HG02840 (cell line): ENCODE measurements at regions not wholly inside any gene's neighbourhood (a gene's known extent, or its start where the extent isn't known, plus 50 kb on each side); places are given as distances from the start of the nearest gene placed in this dataset.
"Not testable (repeated sequence)": the region's sequence is repeated elsewhere in the genome, so short reads cannot be mapped to it uniquely, and the experiment has no call there.

Source experiments
- ATAC-seq: cut with Tn5 transposase; IDR thresholded peaks from one replicate; pipeline ENCODE4 v1.9.1; 2021; ENCODE audit warnings: mild to moderate bottlenecking, moderate library complexity, moderate number of reproducible peaks; ENCODE audit not compliant: unreplicated experiment, low FRiP score

DNA sequence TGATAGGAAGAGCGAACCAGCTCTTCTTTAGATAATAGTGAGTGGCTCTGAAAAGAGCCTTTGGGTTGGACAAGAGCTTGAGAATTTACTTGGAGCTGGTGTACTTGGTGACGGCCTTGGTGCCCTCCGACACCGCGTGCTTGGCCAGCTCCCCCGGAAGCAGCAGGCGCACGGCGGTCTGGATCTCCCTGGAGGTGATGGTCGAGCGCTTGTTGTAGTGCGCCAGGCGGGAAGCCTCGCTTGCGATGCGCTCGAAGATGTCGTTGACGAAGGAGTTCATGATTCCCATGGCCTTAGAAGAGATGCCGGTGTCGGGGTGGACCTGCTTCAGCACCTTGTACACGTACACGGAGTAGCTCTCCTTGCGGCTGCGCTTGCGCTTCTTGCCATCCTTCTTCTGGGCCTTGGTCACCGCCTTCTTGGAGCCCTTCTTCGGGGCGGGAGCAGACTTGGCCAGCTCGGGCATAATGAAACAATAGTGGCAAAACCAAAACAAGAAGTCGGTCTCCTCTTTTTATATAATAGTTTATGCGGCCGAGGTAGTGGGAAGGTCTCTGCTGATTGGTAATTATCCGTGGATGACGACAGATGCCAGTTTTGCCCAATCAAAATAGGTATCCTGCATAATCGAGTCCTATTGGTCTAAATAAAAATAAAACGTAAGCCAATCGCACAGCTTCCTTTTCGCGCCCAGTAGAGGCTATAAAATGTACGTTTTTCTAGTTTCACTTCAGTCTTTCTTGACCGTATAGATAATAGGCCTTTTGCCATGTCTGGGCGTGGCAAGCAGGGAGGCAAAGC is 104.6 kb downstream of the OR2B2 start:
- peak; percentile 72 for ATAC-seq

DNA sequence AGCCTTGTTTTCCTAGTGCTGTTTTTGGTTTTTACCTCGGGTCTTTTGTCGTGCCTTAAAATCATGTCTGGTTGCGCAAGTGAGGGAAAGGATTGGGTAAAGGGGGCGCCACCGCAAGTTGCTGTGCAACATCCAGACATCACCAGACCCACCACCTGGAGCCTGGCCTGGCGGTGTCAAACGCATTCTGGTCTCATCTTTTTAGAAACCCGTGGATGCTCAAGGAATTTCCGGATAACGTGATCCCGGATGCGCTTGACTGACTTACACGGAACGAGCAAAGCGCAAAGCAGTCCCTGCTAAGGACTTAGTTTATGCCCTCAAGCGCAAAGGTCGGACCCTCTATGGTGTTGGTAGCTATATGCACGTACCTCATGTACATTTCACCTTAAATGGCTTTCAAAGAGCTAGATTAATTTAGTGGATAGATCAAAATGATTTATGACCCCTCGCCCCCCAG is 105.2 kb downstream of the OR2B2 start:
- ATAC-seq = no peak

DNA sequence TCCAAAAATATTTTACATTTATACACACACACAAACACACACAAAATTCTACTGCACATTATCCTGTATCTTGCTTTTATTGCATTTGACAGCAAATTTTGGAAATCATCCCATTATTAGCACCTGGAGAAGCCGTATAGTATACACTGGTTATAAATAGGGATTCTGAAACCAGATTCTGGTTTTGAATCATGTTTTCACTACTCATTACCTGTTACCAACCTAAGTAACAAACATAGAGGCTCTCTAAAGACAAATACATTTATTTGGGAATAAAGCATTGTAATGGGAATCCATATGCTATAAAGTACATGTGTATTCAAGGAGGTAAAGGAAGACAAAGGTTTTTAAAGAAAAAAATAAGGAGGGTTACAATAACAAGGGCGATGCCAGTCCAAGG is 106.8 kb downstream of the OR2B2 start:
- ATAC-seq = no peak

DNA sequence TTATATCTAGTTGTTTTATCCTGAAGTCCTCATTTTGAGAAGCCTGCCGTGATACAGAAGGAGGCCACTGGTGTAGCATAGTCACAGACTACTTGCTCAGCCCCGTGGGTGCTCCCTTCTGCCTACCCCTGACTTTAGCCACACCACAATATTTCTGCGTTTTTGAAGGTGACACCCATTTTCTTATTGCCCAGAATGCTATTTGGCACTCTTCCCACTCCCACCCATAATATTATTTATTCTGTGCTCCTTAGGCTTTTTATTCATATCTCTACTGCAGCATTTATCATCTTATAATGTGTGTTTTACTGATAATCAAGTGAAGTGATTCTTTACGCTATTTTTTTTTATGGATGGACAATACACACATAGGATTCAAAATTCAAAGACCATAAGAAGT is 107.3 kb downstream of the OR2B2 start:
- no peak for ATAC-seq

DNA sequence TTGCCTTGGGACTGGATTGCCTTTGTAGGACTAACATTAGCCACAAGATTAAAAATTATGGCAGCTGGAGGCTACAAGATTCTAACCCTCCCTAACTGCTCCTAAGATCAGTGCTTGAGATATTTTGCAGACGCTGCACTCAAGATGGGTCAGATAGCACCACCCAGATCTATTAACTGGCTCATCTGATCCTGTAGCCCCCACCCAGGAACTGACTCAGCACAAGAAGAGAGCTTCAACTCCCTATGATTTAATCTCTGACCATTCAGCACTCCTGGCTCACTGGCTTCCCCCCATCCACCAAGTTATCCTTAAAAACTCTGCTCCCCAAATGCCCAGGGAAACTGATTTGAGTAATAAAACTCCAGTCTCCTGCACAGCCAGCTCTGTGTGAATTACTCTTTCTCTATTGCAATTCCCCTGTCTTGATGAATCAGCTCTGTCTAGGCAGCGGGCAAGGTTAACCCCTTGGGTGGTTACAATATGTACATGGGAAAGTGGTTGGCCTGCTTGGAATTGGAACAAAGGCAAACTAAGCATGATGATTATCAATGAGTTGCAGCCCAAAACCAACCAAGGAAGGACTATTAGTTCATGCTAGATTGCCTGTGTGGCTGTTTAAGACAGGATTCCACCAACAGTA is 111.3 kb downstream of the OR2B2 start:
- ATAC-seq = no peak

DNA sequence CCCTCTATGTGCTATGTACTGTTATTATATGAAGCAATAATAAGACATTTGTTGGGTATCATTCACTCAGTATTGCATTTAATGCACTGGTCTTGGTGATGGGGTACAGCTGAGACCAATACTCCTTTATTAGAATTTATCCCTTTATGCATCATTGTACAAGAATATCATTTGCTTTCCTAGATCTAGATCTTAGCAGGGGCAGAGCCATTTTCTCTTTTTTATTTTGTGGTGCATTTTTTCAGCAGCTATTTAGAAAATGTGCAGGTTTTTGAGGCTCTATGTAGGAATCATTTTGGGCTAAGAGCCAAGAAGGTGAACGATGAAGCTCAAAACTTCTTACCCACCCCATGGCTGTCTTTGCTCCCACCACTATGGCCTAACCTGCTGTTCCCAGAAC is 114.2 kb downstream of the OR2B2 start:
- no peak for ATAC-seq

DNA sequence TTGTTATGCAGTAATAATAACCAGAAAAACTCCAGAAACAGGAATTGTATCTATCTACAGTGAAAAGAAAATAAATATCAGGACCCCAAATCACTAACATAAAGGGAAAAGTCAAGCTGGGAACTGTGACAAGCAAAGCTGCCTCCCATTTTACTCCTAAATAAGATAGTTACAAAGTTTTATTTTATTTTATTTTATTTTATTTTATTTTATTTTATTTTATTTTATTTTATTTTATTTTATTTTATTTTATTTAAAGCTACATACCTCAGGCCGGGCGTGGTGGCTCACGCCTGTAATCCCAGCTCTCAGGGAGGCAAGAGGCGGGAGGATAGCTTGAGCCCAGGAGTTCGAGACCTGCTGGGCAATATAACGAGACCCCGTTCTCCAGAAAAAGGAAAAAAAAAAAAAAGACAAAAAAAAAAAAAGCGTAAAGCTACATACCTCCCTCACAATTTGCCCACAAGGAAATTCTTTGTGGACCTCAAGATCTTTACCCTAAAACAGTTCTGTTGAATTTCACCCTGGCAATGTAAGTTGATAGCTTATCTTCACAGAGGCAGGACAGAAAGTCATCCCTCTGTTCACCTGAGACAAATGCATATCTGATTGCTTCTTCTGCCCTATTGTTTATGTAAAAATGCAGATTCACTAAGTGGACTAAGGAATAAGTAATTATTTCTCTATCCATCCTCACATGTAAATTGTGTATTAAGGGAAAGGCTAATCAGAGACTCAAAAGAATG is 115.3 kb downstream of the OR2B2 start:
- ATAC-seq = not testable (repeated sequence)

DNA sequence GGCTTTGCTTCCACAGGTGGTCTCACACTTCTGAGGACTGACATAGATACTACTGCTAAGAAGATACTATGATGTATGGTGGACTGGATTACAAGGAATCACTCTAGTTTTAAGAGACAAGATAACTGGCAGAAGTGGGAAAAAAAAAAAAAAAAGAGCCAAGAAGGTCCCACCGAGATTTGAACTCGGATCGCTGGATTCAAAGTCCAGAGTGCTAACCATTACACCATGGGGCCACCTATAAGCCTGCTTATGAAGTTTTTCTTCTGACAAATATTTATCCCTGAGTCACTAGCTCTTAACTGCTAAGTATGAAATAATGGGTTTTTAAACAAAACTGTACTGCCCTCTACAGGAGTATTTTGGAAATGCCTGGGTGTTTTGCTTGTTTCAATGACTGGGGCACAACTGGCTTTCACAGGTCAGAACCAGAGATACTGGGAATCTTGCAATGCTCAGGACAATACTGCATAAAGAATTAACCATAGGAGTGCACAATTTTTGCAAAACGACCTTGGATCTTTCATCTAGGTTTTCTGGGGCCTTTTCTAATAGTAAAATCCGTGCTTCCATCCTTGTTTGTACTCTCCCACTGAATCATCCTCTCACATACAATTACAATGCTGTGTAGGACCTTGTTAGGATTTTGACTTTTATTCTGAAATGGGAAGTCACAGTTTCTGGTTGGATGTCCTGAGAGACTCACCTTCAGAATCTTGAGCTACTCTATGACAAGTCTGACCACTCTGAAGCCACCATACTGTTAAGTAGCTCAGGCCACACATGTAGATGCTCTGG is 116.3 kb downstream of the OR2B2 start:
- no peak for ATAC-seq

DNA sequence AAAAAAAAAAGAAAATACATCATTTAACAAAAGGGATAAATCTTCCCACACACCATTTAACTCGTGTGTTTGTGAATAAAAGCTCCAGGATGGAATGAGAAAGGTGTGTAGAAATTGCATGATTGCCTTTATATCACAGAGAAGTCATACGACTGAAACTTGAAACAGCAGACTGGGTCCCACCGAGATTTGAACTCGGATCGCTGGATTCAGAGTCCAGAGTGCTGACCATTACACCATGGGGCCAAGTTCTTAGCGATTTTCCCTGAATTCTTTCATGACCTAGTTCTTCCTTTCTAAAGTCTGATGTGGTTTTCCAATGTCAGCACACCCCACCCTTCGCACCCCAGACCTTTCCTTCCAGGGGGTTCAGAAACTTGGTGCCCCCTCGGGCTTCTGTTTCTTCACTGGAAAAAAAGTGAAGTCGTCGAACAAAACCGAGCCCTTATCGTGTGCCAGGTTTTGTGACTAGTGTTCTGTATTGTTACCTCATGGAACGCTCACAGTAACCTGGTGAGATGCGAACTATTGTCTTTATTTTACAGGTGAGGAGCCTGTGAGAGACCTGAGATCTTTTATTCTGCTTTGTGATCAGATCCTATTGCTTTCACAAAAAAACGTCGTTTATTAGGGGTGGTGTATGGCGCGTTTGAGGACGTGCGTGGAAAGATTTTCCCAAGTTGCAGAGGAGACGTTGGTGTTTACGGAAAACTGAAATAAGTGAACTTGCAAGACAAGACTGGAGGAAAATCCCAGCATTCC is 120.8 kb downstream of the OR2B2 start:
- ATAC-seq = no peak

DNA sequence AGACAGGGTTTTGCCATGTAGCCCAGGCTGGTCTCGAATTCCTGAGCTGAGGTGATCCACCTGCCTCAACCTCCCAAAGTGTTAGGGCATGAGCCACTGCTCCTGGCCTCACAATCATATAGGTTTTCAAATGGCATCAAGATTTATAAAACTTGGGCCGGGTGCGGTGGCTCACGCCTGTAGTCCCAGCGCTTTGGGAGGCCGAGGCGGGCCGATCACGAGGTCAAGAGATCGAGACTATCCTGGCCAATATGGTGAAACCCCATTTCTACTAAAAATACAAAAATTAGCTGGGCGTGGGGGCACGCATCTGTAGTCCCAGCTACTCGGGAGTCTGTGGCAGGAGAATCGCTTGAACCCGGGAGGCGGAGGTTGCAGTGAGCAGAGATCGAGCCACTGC is 123.8 kb downstream of the OR2B2 start:
- not testable (repeated sequence) for ATAC-seq

DNA sequence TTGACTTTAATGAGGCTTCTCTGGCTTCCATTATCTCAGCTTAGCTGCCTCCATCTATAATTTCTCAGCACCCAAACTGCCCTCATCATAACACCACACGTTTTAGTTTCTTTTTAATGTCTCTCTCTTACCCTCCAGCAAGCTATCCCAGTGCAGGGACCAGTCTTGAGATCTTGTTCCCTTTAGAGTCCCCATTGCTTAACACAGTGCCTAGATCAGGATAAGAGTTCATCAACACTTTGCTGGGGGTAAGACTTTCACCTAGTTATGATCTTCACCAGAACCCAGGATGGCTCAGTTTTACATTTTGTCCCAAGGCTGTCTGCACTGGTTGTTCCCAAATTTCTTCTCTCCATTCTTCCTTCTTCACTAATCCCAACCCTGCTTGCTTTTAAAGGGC is 126.1 kb downstream of the OR2B2 start:
- no peak for ATAC-seq

DNA sequence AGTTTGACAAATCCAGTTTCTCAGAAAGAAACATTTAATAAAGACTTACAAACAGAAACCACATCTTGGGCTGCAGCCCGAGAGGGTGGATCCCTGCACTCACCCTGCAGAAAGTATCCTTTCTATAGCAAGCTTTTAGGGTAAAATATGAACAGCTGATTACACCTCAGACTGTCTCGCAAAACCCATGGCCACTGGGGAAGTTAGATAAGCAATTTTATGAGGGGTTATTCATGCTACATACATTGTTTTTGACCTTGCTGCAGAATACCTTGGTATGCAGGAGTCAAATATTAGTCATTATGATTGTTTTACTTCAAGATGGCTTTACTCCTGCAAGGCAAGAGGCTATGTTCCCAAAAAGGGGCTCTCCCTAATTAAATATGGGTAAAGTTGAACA is 126.9 kb downstream of the OR2B2 start:
- ATAC-seq = no peak

DNA sequence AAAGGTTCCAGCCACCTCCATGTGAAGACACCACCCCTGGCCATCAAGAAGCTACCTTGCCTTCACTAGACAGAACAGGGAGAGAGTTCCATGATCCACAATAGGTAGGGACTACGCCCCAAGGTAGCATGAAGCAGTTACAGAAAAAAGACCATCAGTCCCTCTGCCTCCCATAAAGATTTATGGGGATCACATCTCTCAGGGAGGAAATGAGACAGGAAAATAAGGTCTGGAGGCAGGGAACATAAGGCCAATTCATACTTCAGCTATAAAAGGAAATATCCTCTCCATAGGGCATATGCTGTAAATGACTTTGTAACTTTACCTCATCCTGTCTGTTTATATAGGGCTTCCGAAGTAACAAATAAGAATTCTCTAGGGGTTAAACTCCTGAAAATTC is 129.4 kb downstream of the OR2B2 start:
- ATAC-seq = no peak

DNA sequence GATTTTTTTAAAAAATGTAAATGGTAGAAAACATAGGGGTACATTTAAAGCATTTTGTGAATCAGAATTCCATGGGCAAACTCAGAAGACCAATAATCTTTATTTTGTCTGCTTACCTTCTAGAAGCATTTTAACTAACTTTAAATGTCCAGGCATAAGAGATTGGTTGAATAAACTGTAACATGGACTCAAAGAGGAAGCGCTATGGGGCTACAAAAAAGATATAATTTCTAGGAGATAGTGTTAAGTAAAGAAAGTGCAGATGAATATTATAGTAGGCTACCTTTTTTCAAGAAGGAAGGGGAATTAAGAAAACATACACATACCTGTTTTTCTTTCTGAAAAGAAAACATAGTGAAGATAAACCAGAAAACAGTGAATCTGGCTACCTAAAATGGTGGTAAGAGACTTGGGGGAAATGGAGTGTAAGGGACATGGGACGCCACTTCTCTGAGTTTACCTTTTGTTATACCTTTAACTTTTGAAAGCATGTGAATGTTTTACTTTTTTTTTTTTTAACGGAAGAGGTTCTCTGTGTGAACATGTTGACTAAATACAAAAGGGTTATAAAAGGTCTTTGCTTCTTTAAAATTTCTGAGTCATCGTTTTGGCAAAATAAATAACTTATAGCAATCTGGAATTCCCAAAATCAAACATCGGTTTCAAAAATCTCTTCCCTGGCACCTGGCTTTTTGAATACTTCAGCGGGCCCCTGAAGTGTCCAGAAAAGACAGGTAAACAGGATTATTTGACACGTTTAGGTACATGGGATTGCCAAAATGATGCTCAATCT is 133.4 kb downstream of the OR2B2 start:
- ATAC-seq = no peak

DNA sequence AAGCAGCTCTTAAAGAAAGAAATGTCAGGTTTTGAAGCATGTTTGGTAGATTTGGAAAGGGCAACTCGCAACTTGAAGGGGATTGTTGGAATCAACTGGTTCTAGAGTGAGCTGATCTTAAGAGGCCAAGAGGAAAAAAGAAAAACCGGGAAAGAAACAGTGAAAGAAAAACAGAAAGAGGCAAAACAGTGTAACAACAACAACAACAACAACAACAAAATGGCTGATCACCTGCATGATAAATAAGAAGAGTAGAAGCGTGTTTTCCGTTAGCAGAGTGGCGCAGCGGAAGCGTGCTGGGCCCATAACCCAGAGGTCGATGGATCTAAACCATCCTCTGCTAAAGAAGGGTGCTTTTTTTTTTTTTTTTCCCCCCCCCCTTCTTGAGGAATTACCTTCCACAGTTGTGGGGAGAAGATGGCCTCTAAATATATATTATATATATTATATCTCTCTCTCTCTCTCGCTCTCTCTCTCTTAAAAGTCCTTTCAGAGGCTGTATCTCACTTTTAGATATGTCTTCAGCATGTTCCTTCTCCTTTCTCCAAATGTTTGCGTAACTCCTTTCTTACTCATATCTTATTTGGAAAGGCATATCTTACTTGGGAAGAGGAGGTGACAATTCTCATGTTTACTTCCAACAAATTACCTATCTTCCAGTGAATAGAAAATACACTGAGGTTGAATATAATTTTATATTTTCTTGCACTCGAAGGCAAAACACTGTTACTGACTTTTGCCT is 134.4 kb downstream of the OR2B2 start:
- ATAC-seq = no peak

DNA sequence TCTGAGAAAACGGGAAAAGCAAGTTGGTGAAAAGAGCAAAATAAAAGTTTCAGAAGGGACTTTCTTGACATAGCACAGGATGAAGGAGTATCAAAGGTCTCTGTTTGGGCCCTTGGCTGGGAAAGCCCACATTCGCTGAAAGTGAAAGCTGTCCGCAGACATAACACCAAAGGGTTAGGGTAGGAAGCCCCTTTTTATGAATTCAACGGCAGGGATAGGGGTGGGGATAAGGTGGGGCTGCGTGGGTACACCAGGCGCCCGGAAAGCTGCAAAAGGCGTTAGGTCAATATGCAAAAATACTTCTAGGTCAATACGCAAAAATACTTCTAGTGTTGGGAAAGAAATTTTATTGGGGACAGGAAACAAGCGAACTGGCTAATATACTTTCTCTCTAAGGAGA is 135.1 kb downstream of the OR2B2 start:
- ATAC-seq = no peak

DNA sequence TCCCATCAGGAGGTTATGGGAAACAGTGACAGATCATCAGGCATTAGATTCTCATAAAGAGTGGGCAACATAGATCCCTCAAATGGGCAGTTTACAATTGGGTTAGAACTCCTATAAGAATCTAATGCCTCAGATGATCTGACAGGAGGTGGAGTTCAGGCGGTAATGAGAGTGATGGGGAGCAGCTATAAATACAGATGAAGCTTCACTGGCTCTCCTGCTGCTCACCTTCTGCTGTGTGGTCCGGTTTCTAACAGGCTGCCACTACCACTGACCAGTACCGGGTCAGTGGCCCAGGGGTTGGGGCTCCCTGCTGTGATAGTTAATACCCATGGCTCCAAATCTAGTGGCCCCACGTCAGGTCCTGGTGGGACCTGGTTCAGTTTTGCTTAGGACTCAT is 135.7 kb downstream of the OR2B2 start:
- no peak for ATAC-seq

DNA sequence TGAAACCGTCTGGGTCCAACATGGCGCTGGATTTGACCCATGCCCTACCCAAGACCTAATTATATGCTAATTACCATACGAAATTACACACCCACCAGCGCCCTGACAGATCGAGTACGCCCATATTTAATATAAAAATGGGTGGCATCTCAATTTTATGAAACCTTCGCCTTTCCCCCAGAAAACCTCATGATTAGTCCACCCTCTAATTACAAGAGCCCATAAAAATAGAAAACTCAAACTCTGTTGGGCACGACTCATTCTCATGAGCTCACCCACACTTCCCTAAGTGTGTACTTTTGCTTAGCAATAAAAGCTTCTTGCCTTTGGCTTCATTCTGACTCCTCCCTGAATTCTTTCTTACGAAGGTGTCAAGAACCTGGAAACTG is 136.4 kb downstream of the OR2B2 start:
- ATAC-seq = no peak
